Astrocyte of the spinal cord (primary cell): ENCODE measurements at regions not wholly inside any gene's neighbourhood (a gene's known extent, or its start where the extent isn't known, plus 50 kb on each side); places are given as distances from the start of the nearest gene placed in this dataset.

Experiments
- DNase-seq: peaks from one replicate; pipeline ENCODE4 v3.0.0; 2011; ENCODE audit warnings: low read depth, low spot score
- H3K4me3 ChIP-seq: 2 replicates; pipeline ENCODE4 v1.5.1; 2011; ENCODE audit warnings: low read depth, mild to moderate bottlenecking, low read length, moderate library complexity
- CTCF ChIP-seq: IDR thresholded peaks from 2 replicates; pipeline ENCODE4 v1.5.1; 2012; ENCODE audit warnings: low read depth, mild to moderate bottlenecking, low read length, inconsistent platforms
- in situ Hi-C: cut with HindIII; loops from 2 replicates; pipeline ENCODE4 v1.10.0; 2017; ENCODE audit warnings: low sequenced_read_pairs

- H3K4me3 ChIP-seq, result no peak overlapping the region
- in situ Hi-C loops, result no loop called here
- no peak for TF ChIP-seq CTCF
- DNase-seq, result no peak
Observed at GRCh38 chr20:24799971-24800580, 149.0 kb upstream of the CST7 start.

GRCh38 chr20:24802286-24802820 is 146.7 kb upstream of the CST7 start:
- H3K4me3 ChIP-seq, result no peak overlapping the region
- TF ChIP-seq CTCF, result no peak
- DNase-seq, result no peak
- in situ Hi-C loops, result no loop called here

DNA sequence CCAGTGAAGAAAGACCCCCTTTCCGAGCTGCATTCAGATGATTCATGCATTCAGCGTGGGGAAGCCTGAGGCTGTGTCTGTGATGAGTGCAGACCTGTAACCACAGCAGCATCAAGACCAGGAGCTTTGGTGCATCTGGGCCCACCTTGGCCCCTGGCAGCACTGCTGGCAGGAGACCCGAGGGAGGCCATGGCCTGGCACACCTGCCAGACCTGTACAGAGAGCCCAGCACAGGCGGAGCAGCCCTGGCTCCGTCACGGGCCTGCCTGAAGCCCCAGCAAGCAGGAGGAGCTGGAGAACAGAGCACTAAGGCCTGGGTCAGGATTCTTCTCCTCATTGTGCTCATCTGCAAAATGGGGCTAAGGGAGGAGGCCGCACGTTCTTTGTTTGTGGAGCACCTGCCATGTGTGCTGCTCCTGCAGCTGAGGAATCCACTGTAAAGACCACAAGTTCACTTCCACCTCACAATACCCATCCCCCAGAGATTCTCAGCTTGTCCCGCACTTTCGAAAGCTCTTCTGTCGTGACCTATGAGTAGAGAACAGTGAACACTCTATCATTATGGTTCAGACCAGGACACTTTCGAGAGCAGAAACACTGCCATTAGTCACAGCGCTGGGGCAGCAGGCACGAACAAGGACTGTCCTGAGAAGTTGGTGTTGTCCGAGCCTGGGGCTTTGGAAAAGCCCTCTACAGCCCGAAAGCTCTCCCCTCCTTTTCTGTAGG is 144.4 kb upstream of the CST7 start:
- no peak for DNase-seq
- in situ Hi-C loops, result no loop called here
- TF ChIP-seq CTCF, result no peak
- H3K4me3 ChIP-seq, result no peak overlapping the region

DNA sequence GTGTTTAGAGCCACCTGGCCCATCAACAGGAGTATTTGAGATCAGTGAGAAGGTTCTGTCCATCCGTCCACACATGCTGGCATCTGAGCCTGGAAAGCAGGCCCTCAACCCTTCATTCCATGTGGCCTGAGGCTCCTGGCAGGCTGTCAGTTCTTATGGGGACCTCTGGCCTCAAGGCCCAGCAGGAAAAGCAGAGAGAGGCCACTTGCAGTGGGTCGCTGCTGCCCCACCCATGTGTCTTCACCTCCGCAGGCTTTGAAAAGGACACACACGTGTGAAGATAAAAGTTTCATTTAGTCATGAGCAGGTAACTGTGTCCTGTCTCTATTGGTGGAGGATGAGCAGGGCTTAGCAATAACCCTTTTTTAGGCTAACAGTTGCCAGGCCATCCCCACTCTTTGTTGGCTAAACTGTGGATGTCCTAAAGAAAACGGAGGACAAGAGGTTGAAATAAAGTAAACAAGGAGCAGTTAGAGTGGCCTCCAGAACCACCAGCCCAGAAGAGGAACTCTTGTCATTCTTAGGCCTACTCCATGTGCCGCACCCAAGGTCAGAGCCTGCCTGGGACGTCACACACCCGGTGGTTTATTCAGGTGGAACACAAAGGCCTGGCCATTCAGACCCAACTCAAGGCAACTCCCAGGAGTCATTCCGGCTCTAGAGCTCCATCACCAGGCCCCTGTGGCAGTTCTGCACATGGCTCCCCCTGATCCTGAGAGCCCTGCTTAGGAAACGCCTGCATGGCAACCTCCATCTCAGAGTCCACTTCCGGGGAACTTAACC is 143.4 kb upstream of the CST7 start:
- no peak for DNase-seq
- H3K4me3 ChIP-seq, result no peak overlapping the region
- in situ Hi-C loops, result no loop called here
- no peak for TF ChIP-seq CTCF

DNA sequence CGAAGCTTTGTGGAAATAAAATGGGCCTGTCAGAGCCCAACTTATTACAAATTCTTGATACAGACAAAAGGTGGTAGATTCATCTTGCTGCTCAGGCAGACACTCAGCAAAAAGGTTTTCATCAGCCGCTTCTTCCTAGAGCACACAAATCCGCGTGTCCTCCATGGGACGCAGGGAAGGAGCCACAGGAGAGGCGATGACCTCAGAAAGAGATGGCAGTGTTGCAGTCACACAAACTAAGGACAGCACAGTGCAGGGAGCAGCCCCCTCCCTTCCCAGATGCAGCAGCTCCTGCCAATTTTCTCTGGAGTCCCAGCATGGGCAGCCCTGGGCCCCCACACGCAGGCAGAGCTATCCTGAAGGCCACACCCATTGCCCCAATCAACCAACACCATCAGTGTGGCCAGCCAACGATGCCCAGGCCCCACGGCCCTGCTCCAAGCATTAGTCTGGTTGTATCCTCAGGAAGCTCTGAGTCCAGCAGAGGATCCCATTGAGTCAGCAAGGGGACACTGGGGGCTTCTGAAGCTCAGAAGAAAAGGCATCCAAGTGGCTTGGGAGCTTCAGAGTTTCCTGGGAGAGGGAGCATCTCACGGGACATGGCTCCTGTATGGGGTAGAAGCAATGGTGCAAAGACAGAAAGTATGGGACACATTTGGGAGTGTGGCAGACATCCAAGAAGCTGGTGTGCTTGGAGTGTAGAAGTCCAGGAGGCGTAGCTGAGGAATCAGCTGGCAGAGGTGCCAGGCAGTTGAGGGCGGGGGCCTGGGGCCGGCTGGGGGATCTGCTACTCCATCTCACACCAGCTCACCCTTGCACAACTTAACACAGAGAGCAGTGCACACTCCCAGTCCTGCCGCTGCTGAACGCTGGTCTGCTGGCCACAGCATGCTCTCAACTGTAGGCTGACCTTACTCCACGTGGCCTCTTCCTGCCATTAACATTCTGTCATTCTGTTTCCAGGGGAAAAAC is 142.1 kb upstream of the CST7 start:
- TF ChIP-seq CTCF, result no peak
- no peak overlapping the region for H3K4me3 ChIP-seq
- in situ Hi-C loops, result no loop called here
- DNase-seq, result no peak

- TF ChIP-seq CTCF, result no peak
- DNase-seq, result no peak
- in situ Hi-C loops, result no loop called here
- no peak overlapping the region for H3K4me3 ChIP-seq
Observed at GRCh38 chr20:24808616-24809015, 140.5 kb upstream of the CST7 start.
